Transverse colon (tissue), 4 donors: ENCODE measurements at regions not wholly inside any gene's neighbourhood (a gene's known extent, or its start where the extent isn't known, plus 50 kb on each side); places are given as distances from the start of the nearest gene placed in this dataset.

Source experiments
- CTCF ChIP-seq, 5 experiments: fragments of 200-600 bp in 3 of 5; fragments of 450-650 bp in 2 of 5; sonication (generic) in 3 of 5; IDR thresholded peaks; 1 replicate in 2 of 5; 2 replicates in 3 of 5; pipeline ENCODE4 v1.5.1; 2016 to 2017; ENCODE audit warnings: antibody characterized with exemption in 5 of 5, inconsistent platforms in 3 of 5, mild to moderate bottlenecking in 2 of 5, moderate library complexity in 1 of 5
- EP300 ChIP-seq: sonication (generic); formaldehyde crosslinking; IDR thresholded peaks from one replicate; pipeline ENCODE4 v1.6.1; 2017; ENCODE audit warnings: antibody characterized with exemption, low read depth
- POLR2A ChIP-seq: fragments of 450-650 bp; IDR thresholded peaks from one replicate; pipeline ENCODE4 v1.6.1; 2016; ENCODE audit warnings: antibody characterized with exemption, mild to moderate bottlenecking, moderate library complexity
- POLR2AphosphoS5 ChIP-seq, 3 donors: sonication (generic); formaldehyde crosslinking; IDR thresholded peaks; one replicate each; pipeline ENCODE4 v1.6.1; 2016; ENCODE audit warnings: antibody characterized with exemption in 3 of 3

- TF ChIP-seq CTCF (IDR thresholded peaks at IDR 0.05) (no peak), POLR2AphosphoS5 (IDR thresholded peaks at IDR 0.05) (no peak), EP300 (no peak), POLR2A (no peak)
These were observed 89.2 kb upstream of the PRDX4 start for GRCh38 chrX:23578079-23578478.
